ENCODE measurements at regions not wholly inside any gene's neighbourhood (a gene's known extent, or its start where the extent isn't known, plus 50 kb on each side); places are given as distances from the start of the nearest gene placed in this dataset.

DNA sequence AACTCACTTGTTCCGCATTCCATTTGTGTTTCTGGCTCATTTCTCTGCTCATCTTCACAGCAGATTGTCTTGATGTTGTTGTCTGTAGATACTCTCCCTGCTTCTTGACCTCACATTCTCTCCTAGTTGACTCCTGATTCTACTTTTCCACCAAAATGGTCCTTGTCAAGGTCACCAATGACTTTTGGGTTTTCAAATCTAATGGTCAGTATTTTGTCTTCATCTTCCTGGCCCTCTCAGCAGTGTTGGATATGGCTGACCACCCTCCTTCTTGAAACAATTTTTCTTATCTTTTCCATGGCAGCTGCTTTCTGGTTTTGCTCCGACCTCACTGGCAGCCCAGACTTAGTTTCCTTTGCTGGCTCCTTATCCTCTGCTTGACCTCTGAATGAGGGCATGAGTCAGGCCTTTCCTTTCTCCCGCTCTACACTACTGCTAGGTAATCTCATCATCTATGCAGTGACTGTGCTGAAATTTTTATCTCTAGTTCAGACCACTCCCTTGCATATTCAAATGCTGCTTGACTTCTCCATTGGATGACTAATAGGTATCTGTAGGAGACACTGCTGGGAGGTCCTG lies 386.6 kb upstream of the SPRED2 start:
- Mint-ChIP-seq H3K36me3 (peaks cover 4% of the 10 kb centered on the region), H3K4me1 (peaks cover 6% of the 10 kb centered on the region), H3K9me3 (peaks cover 6% of the 10 kb centered on the region), H3K4me3 (no peak overlapping the region), H3K27ac (no peak overlapping the region), H3K27me3 (ENCODE audit: low read depth) (no peaks in the 10 kb centered on the region)
- no peak for DNase-seq (ENCODE audit: low spot score)
- ChIA-PET CTCF (no interaction called here), POLR2A (no interaction called here)
- no peak for TF ChIP-seq CBFB (CRISPR knock-in tag; IDR thresholded peaks at IDR 0.05; ENCODE audit: low read depth)
- TF ChIP-seq TEAD1 (CRISPR knock-in tag; IDR thresholded peaks at IDR 0.05) = no peak
- no peak for TF ChIP-seq ZNF416 (CRISPR knock-in tag; IDR thresholded peaks at IDR 0.05)
- TF ChIP-seq, protein P1, sequence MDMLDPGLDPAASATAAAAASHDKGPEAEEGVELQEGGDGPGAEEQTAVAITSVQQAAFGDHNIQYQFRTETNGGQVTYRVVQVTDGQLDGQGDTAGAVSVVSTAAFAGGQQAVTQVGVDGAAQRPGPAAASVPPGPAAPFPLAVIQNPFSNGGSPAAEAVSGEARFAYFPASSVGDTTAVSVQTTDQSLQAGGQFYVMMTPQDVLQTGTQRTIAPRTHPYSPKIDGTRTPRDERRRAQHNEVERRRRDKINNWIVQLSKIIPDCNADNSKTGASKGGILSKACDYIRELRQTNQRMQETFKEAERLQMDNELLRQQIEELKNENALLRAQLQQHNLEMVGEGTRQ (CRISPR knock-in tag; IDR thresholded peaks at IDR 0.05) = no peak
- TF ChIP-seq, protein P2, sequence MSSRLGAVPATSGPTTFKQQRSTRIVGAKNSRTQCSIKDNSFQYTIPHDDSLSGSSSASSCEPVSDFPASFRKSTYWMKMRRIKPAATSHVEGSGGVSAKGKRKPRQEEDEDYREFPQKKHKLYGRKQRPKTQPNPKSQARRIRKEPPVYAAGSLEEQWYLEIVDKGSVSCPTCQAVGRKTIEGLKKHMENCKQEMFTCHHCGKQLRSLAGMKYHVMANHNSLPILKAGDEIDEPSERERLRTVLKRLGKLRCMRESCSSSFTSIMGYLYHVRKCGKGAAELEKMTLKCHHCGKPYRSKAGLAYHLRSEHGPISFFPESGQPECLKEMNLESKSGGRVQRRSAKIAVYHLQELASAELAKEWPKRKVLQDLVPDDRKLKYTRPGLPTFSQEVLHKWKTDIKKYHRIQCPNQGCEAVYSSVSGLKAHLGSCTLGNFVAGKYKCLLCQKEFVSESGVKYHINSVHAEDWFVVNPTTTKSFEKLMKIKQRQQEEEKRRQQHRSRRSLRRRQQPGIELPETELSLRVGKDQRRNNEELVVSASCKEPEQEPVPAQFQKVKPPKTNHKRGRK (CRISPR knock-in tag; IDR thresholded peaks at IDR 0.05; ENCODE audit: borderline replicate concordance) = no peak
- TF ChIP-seq, protein P3, sequence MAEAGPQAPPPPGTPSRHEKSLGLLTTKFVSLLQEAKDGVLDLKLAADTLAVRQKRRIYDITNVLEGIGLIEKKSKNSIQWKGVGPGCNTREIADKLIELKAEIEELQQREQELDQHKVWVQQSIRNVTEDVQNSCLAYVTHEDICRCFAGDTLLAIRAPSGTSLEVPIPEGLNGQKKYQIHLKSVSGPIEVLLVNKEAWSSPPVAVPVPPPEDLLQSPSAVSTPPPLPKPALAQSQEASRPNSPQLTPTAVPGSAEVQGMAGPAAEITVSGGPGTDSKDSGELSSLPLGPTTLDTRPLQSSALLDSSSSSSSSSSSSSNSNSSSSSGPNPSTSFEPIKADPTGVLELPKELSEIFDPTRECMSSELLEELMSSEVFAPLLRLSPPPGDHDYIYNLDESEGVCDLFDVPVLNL (CRISPR knock-in tag; IDR thresholded peaks at IDR 0.05; ENCODE audit: borderline replicate concordance, low read depth) = no peak
- no peak for TF ChIP-seq MYBL2 (CRISPR knock-in tag; IDR thresholded peaks at IDR 0.05)
- TF ChIP-seq, protein P4, sequence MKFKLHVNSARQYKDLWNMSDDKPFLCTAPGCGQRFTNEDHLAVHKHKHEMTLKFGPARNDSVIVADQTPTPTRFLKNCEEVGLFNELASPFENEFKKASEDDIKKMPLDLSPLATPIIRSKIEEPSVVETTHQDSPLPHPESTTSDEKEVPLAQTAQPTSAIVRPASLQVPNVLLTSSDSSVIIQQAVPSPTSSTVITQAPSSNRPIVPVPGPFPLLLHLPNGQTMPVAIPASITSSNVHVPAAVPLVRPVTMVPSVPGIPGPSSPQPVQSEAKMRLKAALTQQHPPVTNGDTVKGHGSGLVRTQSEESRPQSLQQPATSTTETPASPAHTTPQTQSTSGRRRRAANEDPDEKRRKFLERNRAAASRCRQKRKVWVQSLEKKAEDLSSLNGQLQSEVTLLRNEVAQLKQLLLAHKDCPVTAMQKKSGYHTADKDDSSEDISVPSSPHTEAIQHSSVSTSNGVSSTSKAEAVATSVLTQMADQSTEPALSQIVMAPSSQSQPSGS (CRISPR knock-in tag; IDR thresholded peaks at IDR 0.05; ENCODE audit: borderline replicate concordance, low read depth) = no peak
- TF ChIP-seq ATF1 (CRISPR knock-in tag; IDR thresholded peaks at IDR 0.05) = no peak
- TF ChIP-seq SP1 (CRISPR knock-in tag; conservative IDR thresholded peaks at IDR 0.05) = no peak
- TF ChIP-seq, protein P5, sequence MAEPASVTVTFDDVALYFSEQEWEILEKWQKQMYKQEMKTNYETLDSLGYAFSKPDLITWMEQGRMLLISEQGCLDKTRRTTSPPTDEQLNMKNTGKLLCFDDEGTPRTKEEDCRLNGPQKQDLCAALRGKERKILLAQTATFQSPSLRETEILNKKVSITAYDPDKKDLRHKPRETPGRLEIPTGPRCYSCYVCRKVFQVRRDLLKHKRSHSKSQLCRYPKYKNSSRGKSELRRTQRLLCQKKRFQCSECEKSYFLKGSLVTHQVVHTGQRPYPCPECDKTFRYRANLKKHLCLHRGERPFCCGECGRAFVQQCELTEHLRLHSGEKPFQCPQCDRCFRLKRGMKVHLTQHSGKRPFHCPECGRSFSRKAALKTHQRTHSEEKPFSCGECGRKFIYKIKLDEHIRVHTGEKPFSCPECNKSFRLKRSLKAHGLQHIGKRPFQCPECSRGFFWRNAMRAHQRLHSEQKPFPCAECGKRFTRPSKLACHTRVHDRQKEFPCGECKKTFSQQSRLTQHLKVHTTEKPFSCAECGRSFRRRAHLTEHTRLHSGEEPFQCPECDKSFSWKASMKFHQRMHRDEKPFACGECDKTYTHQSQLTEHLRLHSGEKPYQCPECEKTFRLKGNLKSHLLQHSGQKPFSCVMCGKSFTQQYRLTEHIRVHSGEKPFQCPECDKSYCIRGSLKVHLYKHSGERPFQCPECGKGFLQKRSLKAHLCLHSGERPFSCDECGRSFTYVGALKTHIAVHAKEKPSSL (CRISPR knock-in tag; conservative IDR thresholded peaks at IDR 0.05) = no peak
- TF ChIP-seq, protein P6, sequence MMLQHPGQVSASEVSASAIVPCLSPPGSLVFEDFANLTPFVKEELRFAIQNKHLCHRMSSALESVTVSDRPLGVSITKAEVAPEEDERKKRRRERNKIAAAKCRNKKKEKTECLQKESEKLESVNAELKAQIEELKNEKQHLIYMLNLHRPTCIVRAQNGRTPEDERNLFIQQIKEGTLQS (CRISPR knock-in tag; conservative IDR thresholded peaks at IDR 0.05) = no peak
- TF ChIP-seq FOXJ3 (CRISPR knock-in tag; IDR thresholded peaks at IDR 0.05; ENCODE audit: borderline replicate concordance) = no peak
- TF ChIP-seq ZNF232 (CRISPR knock-in tag; IDR thresholded peaks at IDR 0.05) = no peak
- TF ChIP-seq SMAD3 (CRISPR knock-in tag; IDR thresholded peaks at IDR 0.05; ENCODE audit: borderline replicate concordance) = no peak
- TF ChIP-seq, protein P7, sequence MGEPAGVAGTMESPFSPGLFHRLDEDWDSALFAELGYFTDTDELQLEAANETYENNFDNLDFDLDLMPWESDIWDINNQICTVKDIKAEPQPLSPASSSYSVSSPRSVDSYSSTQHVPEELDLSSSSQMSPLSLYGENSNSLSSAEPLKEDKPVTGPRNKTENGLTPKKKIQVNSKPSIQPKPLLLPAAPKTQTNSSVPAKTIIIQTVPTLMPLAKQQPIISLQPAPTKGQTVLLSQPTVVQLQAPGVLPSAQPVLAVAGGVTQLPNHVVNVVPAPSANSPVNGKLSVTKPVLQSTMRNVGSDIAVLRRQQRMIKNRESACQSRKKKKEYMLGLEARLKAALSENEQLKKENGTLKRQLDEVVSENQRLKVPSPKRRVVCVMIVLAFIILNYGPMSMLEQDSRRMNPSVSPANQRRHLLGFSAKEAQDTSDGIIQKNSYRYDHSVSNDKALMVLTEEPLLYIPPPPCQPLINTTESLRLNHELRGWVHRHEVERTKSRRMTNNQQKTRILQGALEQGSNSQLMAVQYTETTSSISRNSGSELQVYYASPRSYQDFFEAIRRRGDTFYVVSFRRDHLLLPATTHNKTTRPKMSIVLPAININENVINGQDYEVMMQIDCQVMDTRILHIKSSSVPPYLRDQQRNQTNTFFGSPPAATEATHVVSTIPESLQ (CRISPR knock-in tag; IDR thresholded peaks at IDR 0.05) = no peak
- TF ChIP-seq ZNF317 (CRISPR knock-in tag; IDR thresholded peaks at IDR 0.05; ENCODE audit: borderline replicate concordance, low read depth) = no peak
- no peak for TF ChIP-seq ETV6 (CRISPR knock-in tag; IDR thresholded peaks at IDR 0.05)
- TF ChIP-seq IRF2 (CRISPR knock-in tag; IDR thresholded peaks at IDR 0.05; ENCODE audit: borderline replicate concordance, low read depth) = no peak
- no peak for ATAC-seq

Data from WTC11 (cell line).